K562 (cell line): ENCODE measurements at regions not wholly inside any gene's neighbourhood (a gene's known extent, or its start where the extent isn't known, plus 50 kb on each side); places are given as distances from the start of the nearest gene placed in this dataset.

Experiments
- BRF1 ChIP-seq: IDR thresholded peaks from 3 replicates; pipeline ENCODE4 v1.6.1; 2011; ENCODE audit warnings: borderline replicate concordance, mild to moderate bottlenecking; ENCODE audit not compliant: insufficient read length; ENCODE audit errors: extremely low read depth
- CEBPB ChIP-seq: fragments of 450-650 bp; IDR thresholded peaks from 2 replicates; pipeline ENCODE4 v1.6.1; 2016; ENCODE audit warnings: missing genetic modification characterization, missing compliant biosample characterization
- CTCF ChIP-seq, 3 experiments: IDR thresholded peaks in 2 of 3; conservative IDR thresholded peaks in 1 of 3; 2 replicates each; pipeline ENCODE4 v1.5.1; 2011 to 2012; ENCODE audit warnings: low read length in 3 of 3, mild to moderate bottlenecking in 3 of 3, control low read depth in 2 of 3, improper control_type of control experiment in 1 of 3, inconsistent platforms in 1 of 3, low read depth in 1 of 3, mixed read lengths in 1 of 3, moderate library complexity in 1 of 3; ENCODE audit not compliant: insufficient read depth in 2 of 3
- GABPB1 ChIP-seq: sonication (generic); formaldehyde crosslinking; IDR thresholded peaks from 2 replicates; pipeline ENCODE4 v1.8.0; 2022; ENCODE audit warnings: mild to moderate bottlenecking, missing genetic modification reagents
- KLF1 ChIP-seq: fragments of 450-650 bp; IDR thresholded peaks from 2 replicates; pipeline ENCODE4 v1.6.1; 2016; ENCODE audit warnings: missing genetic modification characterization, missing compliant biosample characterization
- MAFG ChIP-seq: fragments of 450-650 bp; conservative IDR thresholded peaks from 2 replicates; pipeline ENCODE4 v1.6.1; 2016; ENCODE audit warnings: missing genetic modification characterization, missing compliant biosample characterization
- MECOM ChIP-seq: fragments of 250-450 bp; sonication (Bioruptor Pico); IDR thresholded peaks from 2 replicates; pipeline ENCODE4 v1.8.0; 2022; ENCODE audit warnings: inconsistent platforms
- NR2C2 ChIP-seq, 2 experiments: fragments of 200-800 bp in 1 of 2; sonication (Bioruptor generic) in 1 of 2; sonication (generic) in 1 of 2; formaldehyde crosslinking in 1 of 2; IDR thresholded peaks; 2 replicates each; pipeline versions ENCODE4 v1.6.1 to v1.8.0; 2016 to 2022; ENCODE audit warnings: mild to moderate bottlenecking in 1 of 2, missing compliant biosample characterization in 1 of 2, missing genetic modification characterization in 1 of 2, missing genetic modification reagents in 1 of 2
- NR3C1 ChIP-seq: sonication (generic); formaldehyde crosslinking; IDR thresholded peaks from 2 replicates; pipeline ENCODE4 v1.8.1; 2022; ENCODE audit warnings: missing genetic modification reagents
- SIN3A ChIP-seq, 2 experiments: fragments of 150-350 bp in 1 of 2; IDR thresholded peaks; 2 replicates each; pipeline ENCODE4 v1.6.1; 2011 to 2016; ENCODE audit warnings: borderline replicate concordance in 2 of 2, low read depth in 2 of 2, low read length in 2 of 2, mild to moderate bottlenecking in 2 of 2, moderate library complexity in 2 of 2; ENCODE audit not compliant: control insufficient read depth in 1 of 2
- ZNF780A ChIP-seq: fragments of 250-450 bp; sonication (Bioruptor Pico); IDR thresholded peaks from 2 replicates; pipeline ENCODE4 v1.5.0; 2021; ENCODE audit warnings: mild to moderate bottlenecking

- TF ChIP-seq KLF1 (tag) (no peak), NR3C1 (CRISPR knock-in tag) (no peak), CEBPB (tag) (no peak), SIN3A (IDR thresholded peaks at IDR 0.05; ENCODE audit: borderline replicate concordance in 2 of 2, control insufficient read depth in 1 of 2, low read depth in 2 of 2, low read length in 2 of 2) (no peak), MECOM (no peak), NR2C2 (CRISPR knock-in tag; IDR thresholded peaks at IDR 0.05) (no peak), NR2C2 (tag; IDR thresholded peaks at IDR 0.05) (no peak), CTCF (IDR thresholded peaks at IDR 0.05 in 2 of 3, conservative IDR thresholded peaks at IDR 0.05 in 1 of 3; ENCODE audit: insufficient read depth in 2 of 3, low read depth in 1 of 3, low read length in 3 of 3) (no peak), BRF1 (no peak), MAFG (tag) (no peak), ZNF780A (CRISPR knock-in tag) (no peak), GABPB1 (CRISPR knock-in tag) (no peak)
Measured at GRCh38 chr16:86200722-86201121, 301.8 kb downstream of the IRF8 start.
